BE2C (cell line): ENCODE measurements at regions not wholly inside any gene's neighbourhood (a gene's known extent, or its start where the extent isn't known, plus 50 kb on each side); places are given as distances from the start of the nearest gene placed in this dataset.

Experiments
- DNase-seq: peaks from one replicate; pipeline ENCODE4 v3.0.0-alpha.2; 2020
- H3K27me3 ChIP-seq: fragments of 250-450 bp; sonication (Bioruptor Pico); 2 replicates; pipeline ENCODE4 v1.5.1; 2020; ENCODE audit warnings: mild to moderate bottlenecking
- H3K36me3 ChIP-seq: fragments of 250-450 bp; sonication (Bioruptor Pico); 2 replicates; pipeline ENCODE4 v1.5.1; 2020; ENCODE audit warnings: mild to moderate bottlenecking
- H3K4me1 ChIP-seq: fragments of 250-450 bp; sonication (Bioruptor Pico); 2 replicates; pipeline ENCODE4 v1.5.1; 2020
- H3K4me3 ChIP-seq: 2 replicates; pipeline ENCODE4 v1.5.1; 2011; ENCODE audit warnings: low read depth, low read length
- H3K9me3 ChIP-seq: fragments of 250-450 bp; sonication (Bioruptor Pico); 2 replicates; pipeline ENCODE4 v1.5.1; 2020
- CTCF ChIP-seq: IDR thresholded peaks from 2 replicates; pipeline ENCODE4 v1.5.1; 2012; ENCODE audit warnings: mild to moderate bottlenecking, low read depth, low read length

- H3K9me3 ChIP-seq: peaks cover under 1% of the 10 kb centered on the region; the same call in 1 of the 2 replicates
Measured at GRCh38 chr7:9822458-9823290, 1151.0 kb upstream of the PHF14 start.

DNA sequence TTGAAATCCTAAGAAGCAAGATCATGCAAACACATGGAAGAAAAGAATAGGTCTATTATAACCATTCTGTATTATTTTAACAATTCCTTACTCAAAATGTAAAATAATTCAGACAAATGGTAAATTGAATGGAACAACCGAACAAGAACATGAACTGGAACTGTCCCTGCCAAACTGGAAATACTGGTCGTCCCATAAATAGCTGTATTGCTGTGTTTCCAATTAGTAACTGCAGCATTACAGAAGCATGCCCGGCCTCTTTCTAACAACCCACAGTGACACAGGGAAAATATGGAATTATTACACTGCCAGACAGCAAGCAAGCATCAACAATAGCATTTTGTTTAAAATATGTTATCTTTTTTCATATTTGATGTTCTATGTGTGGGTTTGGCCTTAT is 1138.5 kb upstream of the PHF14 start:
- H3K4me3 ChIP-seq: no peak overlapping the region
- no peak for DNase-seq
- H3K9me3 ChIP-seq: no peaks in the 10 kb centered on the region
- no peaks in the 10 kb centered on the region for H3K4me1 ChIP-seq
- no peak for TF ChIP-seq CTCF
- H3K27me3 ChIP-seq: no peaks in the 10 kb centered on the region
- H3K36me3 ChIP-seq: no peaks in the 10 kb centered on the region

More at GRCh38 chr7:9822458-9823290, 1151.0 kb upstream of the PHF14 start:
- H3K4me1 ChIP-seq: no peaks in the 10 kb centered on the region
- no peaks in the 10 kb centered on the region for H3K36me3 ChIP-seq
- TF ChIP-seq CTCF: no peak
- H3K4me3 ChIP-seq: no peak overlapping the region
- no peak for DNase-seq
- H3K27me3 ChIP-seq: no peaks in the 10 kb centered on the region

- no peaks in the 10 kb centered on the region for H3K9me3 ChIP-seq
- DNase-seq: no peak
- TF ChIP-seq CTCF: no peak
- H3K4me3 ChIP-seq: no peak overlapping the region
- H3K36me3 ChIP-seq: no peaks in the 10 kb centered on the region
- H3K27me3 ChIP-seq: no peaks in the 10 kb centered on the region
- H3K4me1 ChIP-seq: no peaks in the 10 kb centered on the region
Measured at GRCh38 chr7:9836671-9837070, 1137.0 kb upstream of the PHF14 start.

GRCh38 chr7:9842301-9842700 is 1131.4 kb upstream of the PHF14 start:
- no peaks in the 10 kb centered on the region for H3K4me1 ChIP-seq
- H3K4me3 ChIP-seq: no peak overlapping the region
- H3K9me3 ChIP-seq: no peaks in the 10 kb centered on the region
- H3K36me3 ChIP-seq: no peaks in the 10 kb centered on the region
- TF ChIP-seq CTCF: no peak
- no peaks in the 10 kb centered on the region for H3K27me3 ChIP-seq
- DNase-seq: no peak

DNA sequence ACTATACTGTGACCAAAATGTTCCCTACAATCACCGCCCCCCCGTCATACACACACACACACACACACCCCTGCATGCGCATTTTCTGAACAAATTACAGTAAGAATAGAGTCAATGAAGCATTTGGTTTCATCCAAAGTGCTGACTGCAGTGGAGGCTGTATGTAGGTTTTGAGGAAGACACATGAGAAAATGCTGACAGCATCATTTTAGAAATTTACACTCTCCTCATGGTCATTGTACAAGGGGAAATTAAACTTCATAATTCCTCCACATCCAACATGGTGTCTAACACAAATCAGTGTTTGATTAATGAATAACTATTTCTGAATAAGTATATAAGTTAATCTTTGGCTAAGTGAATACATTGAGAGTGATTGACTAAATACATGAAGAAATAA is 1126.8 kb upstream of the PHF14 start:
- no peak for DNase-seq
- H3K27me3 ChIP-seq: no peaks in the 10 kb centered on the region
- H3K4me3 ChIP-seq: no peak overlapping the region
- H3K36me3 ChIP-seq: no peaks in the 10 kb centered on the region
- no peaks in the 10 kb centered on the region for H3K9me3 ChIP-seq
- no peaks in the 10 kb centered on the region for H3K4me1 ChIP-seq
- no peak for TF ChIP-seq CTCF

DNA sequence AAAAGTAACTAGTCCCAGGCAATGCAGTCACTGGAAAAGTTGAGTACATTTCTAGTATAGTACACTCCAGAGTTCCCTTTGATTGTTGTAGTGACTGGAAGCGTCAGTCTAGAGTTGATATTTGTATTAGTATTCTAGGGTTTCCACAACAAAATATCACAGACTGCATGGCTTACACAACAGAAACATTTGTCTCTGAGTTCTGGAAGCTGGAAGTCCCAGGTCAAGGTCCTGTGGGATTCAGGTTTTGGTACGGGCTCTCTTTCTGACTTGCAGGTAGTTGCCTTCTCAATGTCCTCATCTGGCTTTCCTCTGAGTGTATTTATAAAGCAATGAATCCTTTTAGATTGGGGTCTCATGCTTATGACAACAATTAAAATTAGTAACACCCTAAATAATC is 1119.1 kb upstream of the PHF14 start:
- Histone ChIP-seq H3K27me3 (no peaks in the 10 kb centered on the region), H3K9me3 (no peaks in the 10 kb centered on the region), H3K36me3 (no peaks in the 10 kb centered on the region), H3K4me1 (no peaks in the 10 kb centered on the region), H3K4me3 (no peak overlapping the region)
- TF ChIP-seq CTCF: no peak
- DNase-seq: no peak
